T47D (cell line): ENCODE measurements at regions not wholly inside any gene's neighbourhood (a gene's known extent, or its start where the extent isn't known, plus 50 kb on each side); places are given as distances from the start of the nearest gene placed in this dataset.

Source experiments
- DNase-seq, 2 experiments: peaks; one replicate each; pipeline versions ENCODE4 v3.0.0 to v3.0.0-alpha.2; 2011 to 2012; ENCODE audit warnings: low read depth in 1 of 2, low spot score in 1 of 2
- JUND ChIP-seq: IDR thresholded peaks from 2 replicates; pipeline ENCODE4 v1.6.1; 2012; ENCODE audit warnings: low read depth
- in situ Hi-C: cut with HindIII; loops from 2 replicates; pipeline ENCODE4 v1.10.0; 2016; ENCODE audit warnings: low sequenced_read_pairs, low pct_unique_long_range_greater_than_20kb

DNA sequence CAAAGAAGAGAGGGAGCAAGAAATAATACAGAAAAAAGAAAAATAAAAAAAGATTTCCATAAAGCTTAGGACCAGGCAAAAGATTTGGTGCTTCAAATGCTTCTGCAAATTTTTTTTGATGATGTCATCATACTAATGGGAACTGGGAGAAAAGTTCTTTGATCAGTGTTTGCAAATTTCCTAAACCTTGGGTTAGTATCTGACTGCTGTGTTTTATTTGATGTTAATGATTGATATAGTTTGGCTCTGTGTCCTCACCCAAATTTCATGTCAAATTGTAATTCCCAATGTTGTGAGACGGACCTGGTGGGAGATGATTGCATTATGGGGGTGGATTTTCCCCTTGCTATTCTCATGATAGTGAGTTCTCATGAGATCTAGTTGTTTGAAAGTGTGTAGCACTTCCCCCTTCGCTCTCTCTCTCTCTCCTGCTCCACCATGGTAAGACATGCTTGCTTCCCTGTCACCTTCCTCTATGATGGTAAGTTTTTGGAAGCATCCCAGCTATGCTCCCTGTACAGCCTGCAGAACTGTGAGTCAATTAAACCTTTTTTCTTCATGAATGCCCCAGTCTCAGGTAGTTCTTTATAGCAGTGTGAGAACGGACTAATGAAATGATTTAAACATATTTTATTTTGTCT is 72.6 kb downstream of the TMEM100 start:
- TF ChIP-seq JUND, result no peak
- DNase-seq, result no peak
- in situ Hi-C loops, result no loop called here

DNA sequence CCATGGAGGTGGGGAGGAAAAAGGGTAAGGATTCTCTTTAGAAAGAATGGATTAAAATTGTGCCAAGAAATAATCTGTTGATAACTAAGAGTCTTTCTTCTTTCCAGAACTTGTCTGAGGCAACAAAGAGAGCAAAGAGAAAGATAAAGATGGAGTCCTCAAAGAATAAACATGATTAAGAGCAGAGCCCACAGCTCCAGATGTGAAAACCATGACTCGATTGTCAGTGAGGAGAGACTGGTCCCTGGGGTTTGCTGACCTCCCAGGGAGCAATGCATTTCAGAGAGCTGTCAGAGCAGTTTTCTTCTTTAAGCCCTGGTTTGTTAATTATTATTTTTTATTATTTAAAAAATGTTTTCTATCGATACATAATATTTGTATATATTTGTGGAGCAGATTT is 74.6 kb downstream of the TMEM100 start:
- in situ Hi-C loops, result no loop called here
- TF ChIP-seq JUND, result no peak
- no peak for DNase-seq

DNA sequence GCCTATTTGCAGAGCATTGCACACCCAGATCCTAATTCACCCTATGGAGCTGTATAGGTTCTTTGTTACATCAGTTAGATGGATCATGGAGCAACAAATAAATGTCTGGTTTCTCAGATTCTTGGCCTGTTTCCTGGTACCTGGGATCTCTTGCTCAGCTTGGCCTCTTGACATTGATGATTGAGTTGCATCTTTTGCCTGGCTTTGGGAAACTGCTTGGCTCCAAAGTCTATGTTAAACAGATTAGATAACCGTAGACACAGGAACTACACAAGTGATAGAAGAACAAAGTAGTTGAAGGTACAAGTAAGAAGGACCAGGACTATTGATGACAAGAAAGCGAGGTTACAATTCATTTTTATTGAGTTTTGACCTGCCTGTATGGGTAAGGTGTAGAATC is 77.3 kb downstream of the TMEM100 start:
- no peak for DNase-seq
- in situ Hi-C loops, result no loop called here
- no peak for TF ChIP-seq JUND

GRCh38 chr17:55644346-55644745 is 78.3 kb downstream of the TMEM100 start:
- TF ChIP-seq JUND, result no peak
- in situ Hi-C loops, result no loop called here
- no peak for DNase-seq

- no peak for DNase-seq
- no peak for TF ChIP-seq JUND
- in situ Hi-C loops, result no loop called here
Measured at GRCh38 chr17:55642741-55643140, 79.9 kb downstream of the TMEM100 start.

- in situ Hi-C loops, result no loop called here
- DNase-seq, result peak in 1 of 2 experiments; percentile 70
- no peak for TF ChIP-seq JUND
Measured at GRCh38 chr17:55641676-55642081, 81.0 kb downstream of the TMEM100 start.

GRCh38 chr17:55639096-55639495 is 83.6 kb downstream of the TMEM100 start:
- no peak for DNase-seq
- in situ Hi-C loops, result no loop called here
- TF ChIP-seq JUND, result no peak

- TF ChIP-seq JUND, result no peak
- in situ Hi-C loops, result no loop called here
- no peak for DNase-seq
Measured at GRCh38 chr17:55635253-55635914, 87.3 kb downstream of the TMEM100 start.

DNA sequence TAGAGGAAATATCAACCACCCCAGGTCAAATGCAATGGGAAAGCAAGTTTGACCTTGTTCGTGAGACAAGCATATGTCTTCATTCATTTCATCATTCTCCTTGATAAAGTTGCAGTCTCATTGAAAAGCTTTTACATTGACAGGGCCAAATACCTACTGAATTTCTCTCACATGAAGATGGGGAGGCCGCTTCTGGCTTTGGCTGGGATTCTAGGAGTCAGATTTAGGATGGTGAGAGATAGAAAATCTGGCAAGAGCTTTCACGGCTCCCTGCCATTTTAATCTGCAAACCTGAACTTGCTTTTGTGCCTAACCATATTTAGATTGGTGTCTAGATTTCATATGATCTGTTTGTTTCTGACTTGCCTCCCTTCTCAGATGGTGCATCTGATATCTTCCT is 88.0 kb downstream of the TMEM100 start:
- no peak for TF ChIP-seq JUND
- no peak for DNase-seq
- in situ Hi-C loops, result no loop called here

GRCh38 chr17:55632893-55633292 is 89.8 kb downstream of the TMEM100 start:
- no peak for TF ChIP-seq JUND
- in situ Hi-C loops, result no loop called here
- DNase-seq, result no peak

DNA sequence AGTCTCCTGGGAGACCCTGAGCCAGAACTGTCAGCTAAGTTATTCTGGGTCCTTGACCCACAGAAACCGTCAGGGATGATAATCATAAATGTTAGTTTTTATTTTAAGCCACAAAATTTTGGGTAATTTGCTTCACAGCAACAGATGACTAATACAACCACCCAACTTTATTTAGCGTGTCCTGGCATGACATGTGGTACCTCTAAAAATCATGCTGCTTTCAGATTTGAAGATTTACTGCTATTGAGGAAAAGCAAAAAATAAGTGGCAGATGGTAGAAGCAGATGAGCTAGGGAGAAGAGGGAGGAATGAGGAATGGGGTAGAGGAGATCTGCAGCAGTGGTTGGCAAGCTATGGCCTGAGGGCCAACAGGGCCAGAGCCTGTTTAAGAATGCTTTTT is 90.4 kb downstream of the TMEM100 start:
- DNase-seq, result no peak
- no peak for TF ChIP-seq JUND
- in situ Hi-C loops, result no loop called here

DNA sequence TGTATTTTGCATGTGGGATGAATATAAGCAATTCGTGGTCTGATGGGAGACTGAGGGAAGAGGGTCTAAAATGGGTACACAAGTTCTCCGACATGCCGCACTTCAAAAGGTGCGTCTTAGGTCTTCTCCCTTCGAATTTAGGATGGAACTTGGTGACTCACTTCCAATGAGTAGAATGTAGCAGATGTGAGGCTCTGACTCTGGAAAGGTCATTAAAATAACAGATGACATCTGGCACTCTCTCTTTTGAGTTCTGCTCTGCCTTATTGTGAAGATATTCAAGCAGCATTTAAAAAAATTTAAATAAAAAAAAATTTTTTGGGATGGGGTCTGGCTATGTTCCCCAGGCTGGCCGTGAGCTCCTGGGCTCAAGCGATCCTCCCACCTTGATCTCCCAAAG is 92.7 kb downstream of the TMEM100 start:
- no peak for TF ChIP-seq JUND

DNA sequence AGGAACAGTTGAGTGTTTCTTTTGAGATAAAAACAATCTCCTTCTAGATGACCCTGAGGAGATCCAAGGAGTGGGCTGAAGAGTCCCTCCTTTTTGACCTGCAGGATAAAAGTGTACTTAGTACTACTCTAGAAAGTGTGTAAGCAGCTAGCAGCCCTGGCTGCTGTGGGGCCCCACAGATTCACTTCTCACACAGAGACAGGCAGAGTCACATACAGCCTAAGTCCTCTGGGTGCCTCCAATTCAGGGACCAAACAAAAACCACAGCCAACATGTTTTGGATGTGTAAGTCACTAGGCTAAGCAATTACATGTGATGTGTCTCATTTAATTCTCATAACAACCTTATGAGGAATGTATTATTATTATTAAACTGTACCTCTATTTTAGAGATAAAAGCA is 97.1 kb downstream of the TMEM100 start:
- DNase-seq, result no peak
- TF ChIP-seq JUND, result no peak
- in situ Hi-C loops, result no loop called here

More for the DNA sequence above, 92.7 kb downstream of the TMEM100 start:
- in situ Hi-C loops, result no loop called here
- no peak for DNase-seq
